ENCODE measurements at regions not wholly inside any gene's neighbourhood (a gene's known extent, or its start where the extent isn't known, plus 50 kb on each side); places are given as distances from the start of the nearest gene placed in this dataset.

DNA sequence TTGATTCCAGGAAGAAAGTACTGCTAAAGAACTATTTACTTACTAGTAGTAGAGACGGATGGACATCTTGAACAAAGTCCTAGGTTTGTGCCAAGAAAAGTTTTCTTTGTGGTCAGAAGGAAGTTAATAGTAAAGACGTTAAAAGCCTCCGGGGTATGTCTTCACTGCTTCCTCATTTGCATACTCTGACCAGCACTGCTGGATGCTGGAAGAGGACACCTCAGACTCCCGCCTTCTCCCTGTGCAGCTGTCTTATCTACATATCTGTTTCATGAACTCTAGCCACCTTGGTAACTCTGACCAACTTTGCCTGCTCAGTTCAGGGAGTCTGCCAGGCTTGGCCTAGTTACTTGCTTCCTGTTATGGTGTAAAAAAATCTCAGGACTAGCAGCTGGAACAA lies 1109.1 kb upstream of the MIR17HG start:
- TF ChIP-seq, protein P1, sequence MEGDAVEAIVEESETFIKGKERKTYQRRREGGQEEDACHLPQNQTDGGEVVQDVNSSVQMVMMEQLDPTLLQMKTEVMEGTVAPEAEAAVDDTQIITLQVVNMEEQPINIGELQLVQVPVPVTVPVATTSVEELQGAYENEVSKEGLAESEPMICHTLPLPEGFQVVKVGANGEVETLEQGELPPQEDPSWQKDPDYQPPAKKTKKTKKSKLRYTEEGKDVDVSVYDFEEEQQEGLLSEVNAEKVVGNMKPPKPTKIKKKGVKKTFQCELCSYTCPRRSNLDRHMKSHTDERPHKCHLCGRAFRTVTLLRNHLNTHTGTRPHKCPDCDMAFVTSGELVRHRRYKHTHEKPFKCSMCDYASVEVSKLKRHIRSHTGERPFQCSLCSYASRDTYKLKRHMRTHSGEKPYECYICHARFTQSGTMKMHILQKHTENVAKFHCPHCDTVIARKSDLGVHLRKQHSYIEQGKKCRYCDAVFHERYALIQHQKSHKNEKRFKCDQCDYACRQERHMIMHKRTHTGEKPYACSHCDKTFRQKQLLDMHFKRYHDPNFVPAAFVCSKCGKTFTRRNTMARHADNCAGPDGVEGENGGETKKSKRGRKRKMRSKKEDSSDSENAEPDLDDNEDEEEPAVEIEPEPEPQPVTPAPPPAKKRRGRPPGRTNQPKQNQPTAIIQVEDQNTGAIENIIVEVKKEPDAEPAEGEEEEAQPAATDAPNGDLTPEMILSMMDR (IDR thresholded peaks at IDR 0.05) = no peak
- H3K27me3 ChIP-seq (replicated peaks; ENCODE audit: insufficient read depth) = no peaks in the 10 kb centered on the region
- no peaks in the 10 kb centered on the region for H3K9me3 ChIP-seq
- no peak overlapping the region for H3K27ac ChIP-seq
- ATAC-seq (ENCODE audit: insufficient number of reproducible peaks, low FRiP score, low read depth) (no peak), DNase-seq (ENCODE audit: low spot score) (no peak)
- H3K36me3 ChIP-seq = no peaks in the 10 kb centered on the region
- H3K4me1 ChIP-seq (ENCODE audit: control insufficient read depth in 1 of 2, low read depth in 2 of 2) = no peaks in the 10 kb centered on the region
- H3K4me3 ChIP-seq = no peak overlapping the region

DNA sequence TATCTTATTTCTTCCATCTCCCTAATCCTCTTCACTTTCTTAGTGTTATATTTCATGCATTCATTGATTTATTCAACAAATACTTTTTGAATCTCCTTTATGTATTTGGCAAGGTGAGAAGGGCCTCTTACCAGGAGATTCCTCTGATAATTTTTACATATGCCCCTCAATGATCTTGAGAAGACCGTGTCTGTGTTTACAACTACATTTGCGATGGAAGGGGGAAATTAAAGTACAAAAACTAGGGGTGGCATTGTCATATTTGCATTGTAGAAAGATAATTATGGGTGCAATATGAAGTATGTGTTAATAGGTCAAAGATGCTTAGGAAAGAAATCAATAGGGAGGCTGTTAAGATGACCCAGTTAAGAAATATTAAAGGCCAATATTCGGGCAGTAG lies 1108.4 kb upstream of the MIR17HG start:
- H3K9me3 ChIP-seq = no peaks in the 10 kb centered on the region
- H3K36me3 ChIP-seq = no peaks in the 10 kb centered on the region
- H3K4me3 ChIP-seq = no peak overlapping the region
- no peaks in the 10 kb centered on the region for H3K4me1 ChIP-seq (ENCODE audit: control insufficient read depth in 1 of 2, low read depth in 2 of 2)
- ATAC-seq (ENCODE audit: insufficient number of reproducible peaks, low FRiP score, low read depth) (no peak), DNase-seq (ENCODE audit: low spot score) (no peak)
- TF ChIP-seq, protein P1 (IDR thresholded peaks at IDR 0.05) = no peak
- H3K27ac ChIP-seq = no peak overlapping the region
- H3K27me3 ChIP-seq (replicated peaks; ENCODE audit: insufficient read depth) = no peaks in the 10 kb centered on the region

DNA sequence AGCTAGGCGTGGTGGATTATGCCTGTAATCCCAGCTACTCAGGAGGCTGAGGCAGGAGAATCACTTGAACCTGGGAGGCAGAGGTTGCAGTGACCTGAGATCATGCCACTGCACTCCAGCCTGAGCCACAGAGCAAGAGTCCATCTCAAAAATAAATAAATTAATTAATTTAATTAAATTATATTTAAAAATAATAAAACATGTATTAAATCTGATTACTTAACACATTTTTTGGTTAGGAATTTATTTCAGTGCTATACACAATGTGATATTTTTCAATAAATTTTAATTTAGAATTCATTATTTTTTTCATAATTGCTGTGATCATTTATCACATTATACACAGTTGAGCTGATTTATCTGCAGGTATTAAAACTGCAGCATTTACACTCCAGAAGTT lies 1101.5 kb upstream of the MIR17HG start:
- Histone ChIP-seq H3K27me3 (replicated peaks; ENCODE audit: insufficient read depth) (no peaks in the 10 kb centered on the region), H3K4me3 (no peak overlapping the region), H3K9me3 (no peaks in the 10 kb centered on the region), H3K27ac (no peak overlapping the region), H3K36me3 (no peaks in the 10 kb centered on the region), H3K4me1 (ENCODE audit: control insufficient read depth in 1 of 2, low read depth in 2 of 2) (no peaks in the 10 kb centered on the region)
- no peak for ATAC-seq (ENCODE audit: insufficient number of reproducible peaks, low FRiP score, low read depth)
- TF ChIP-seq, protein P1 (IDR thresholded peaks at IDR 0.05) = no peak
- DNase-seq (ENCODE audit: low spot score) = no peak

DNA sequence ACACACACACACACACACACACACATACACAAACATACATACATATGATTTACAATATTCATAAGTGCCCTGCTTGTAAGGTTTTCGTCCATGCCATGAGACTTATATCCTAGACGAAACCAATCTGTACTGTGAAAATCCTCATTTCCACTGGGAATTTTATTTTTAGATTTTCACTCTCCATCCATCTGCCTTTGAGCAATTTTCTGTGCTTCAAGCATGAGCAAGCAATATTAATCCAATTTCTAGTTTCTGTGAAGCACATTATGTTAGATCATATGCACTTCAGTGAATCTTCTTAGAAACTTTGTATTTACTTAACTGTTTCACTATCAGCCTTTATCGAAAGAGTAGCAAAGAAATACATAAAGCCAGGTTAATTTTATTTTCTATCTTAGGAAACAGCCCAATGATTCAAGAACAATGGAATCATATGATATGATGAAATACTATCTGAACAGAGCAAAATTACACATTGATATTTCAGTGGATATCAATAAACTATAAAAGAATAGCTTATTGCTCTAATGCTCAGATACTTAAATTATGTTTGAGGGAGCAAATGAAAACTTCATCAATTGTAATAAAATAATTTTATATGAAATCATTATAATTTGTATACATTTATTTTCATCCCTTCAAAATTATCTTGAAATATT lies 1100.7 kb upstream of the MIR17HG start:
- Histone ChIP-seq H3K4me1 (ENCODE audit: control insufficient read depth in 1 of 2, low read depth in 2 of 2) (no peaks in the 10 kb centered on the region), H3K27me3 (replicated peaks; ENCODE audit: insufficient read depth) (no peaks in the 10 kb centered on the region), H3K9me3 (no peaks in the 10 kb centered on the region), H3K36me3 (no peaks in the 10 kb centered on the region), H3K27ac (no peak overlapping the region), H3K4me3 (no peak overlapping the region)
- TF ChIP-seq, protein P1 (IDR thresholded peaks at IDR 0.05) = no peak
- ATAC-seq (ENCODE audit: insufficient number of reproducible peaks, low FRiP score, low read depth) (no peak), DNase-seq (ENCODE audit: low spot score) (no peak)

DNA sequence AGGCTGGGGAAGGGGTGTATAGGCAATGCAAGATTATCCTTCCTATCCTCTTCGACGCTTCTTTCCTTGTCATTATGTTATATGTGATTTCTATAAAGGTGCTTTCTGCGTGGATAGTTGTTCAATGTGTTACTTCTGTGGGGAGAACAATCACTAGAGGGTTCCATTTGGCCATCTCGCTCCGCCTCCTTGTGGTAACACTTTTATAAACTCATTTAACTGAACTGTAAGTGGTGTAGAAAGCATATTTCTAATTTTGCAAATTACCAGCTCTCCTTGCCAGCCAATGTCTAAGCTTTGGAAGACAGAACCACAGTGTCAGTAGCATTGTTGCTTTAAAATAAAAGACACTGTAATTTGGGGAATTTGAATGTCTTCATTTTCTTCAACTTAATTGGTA lies 1093.7 kb upstream of the MIR17HG start:
- no peak overlapping the region for H3K4me3 ChIP-seq
- ATAC-seq (ENCODE audit: insufficient number of reproducible peaks, low FRiP score, low read depth) = no peak
- no peaks in the 10 kb centered on the region for H3K27me3 ChIP-seq (replicated peaks; ENCODE audit: insufficient read depth)
- no peak overlapping the region for H3K27ac ChIP-seq
- TF ChIP-seq, protein P1 (IDR thresholded peaks at IDR 0.05) = no peak
- H3K36me3 ChIP-seq = no peaks in the 10 kb centered on the region
- no peak for DNase-seq (ENCODE audit: low spot score)
- no peaks in the 10 kb centered on the region for H3K4me1 ChIP-seq (ENCODE audit: control insufficient read depth in 1 of 2, low read depth in 2 of 2)
- no peaks in the 10 kb centered on the region for H3K9me3 ChIP-seq

Measured in thoracic aorta (tissue), 2 donors.